Psoas muscle (tissue), 7 donors: ENCODE measurements at regions not wholly inside any gene's neighbourhood (a gene's known extent, or its start where the extent isn't known, plus 50 kb on each side); places are given as distances from the start of the nearest gene placed in this dataset.

ENCODE experiments used
- ATAC-seq, 4 donors: fragments of 200-7000 bp; cut with Tn5 transposase; one replicate each; pipeline ENCODE4 v1.9.1; 2020; ENCODE audit warnings: moderate library complexity in 3 of 4, mild to moderate bottlenecking in 2 of 4
- DNase-seq, 2 donors: peaks; one replicate each; pipeline ENCODE4 v3.0.0-alpha.2; 2020
- H3K27ac ChIP-seq: fragments of 200-600 bp; one replicate; pipeline ENCODE4 v1.8.0; 2022
- H3K27me3 ChIP-seq, 3 donors: fragments of 200-600 bp in 1 of 3; one replicate each; pipeline versions ENCODE4 v1.6.1 to v1.8.0; 2013 to 2022; ENCODE audit warnings: low read length in 2 of 3, mild to moderate bottlenecking in 2 of 3, moderate library complexity in 1 of 3; ENCODE audit not compliant: insufficient read depth in 3 of 3
- H3K36me3 ChIP-seq, 2 donors: fragments of 200-600 bp in 1 of 2; one replicate each; pipeline versions ENCODE4 v1.6.1 to v1.8.0; 2013 to 2022; ENCODE audit warnings: low read depth in 1 of 2, mild to moderate bottlenecking in 1 of 2, moderate library complexity in 1 of 2; ENCODE audit not compliant: insufficient read depth in 1 of 2
- H3K4me1 ChIP-seq: fragments of 200-600 bp; one replicate; pipeline ENCODE4 v1.8.0; 2022
- H3K4me3 ChIP-seq: fragments of 200-600 bp; one replicate; pipeline ENCODE4 v1.8.0; 2022; ENCODE audit warnings: mild to moderate bottlenecking
- H3K9me3 ChIP-seq: fragments of 200-600 bp; one replicate; pipeline ENCODE4 v1.8.0; 2022
- WGBS, 3 donors: extraction: QIAGEN DNeasy Blood & Tissue Kit; methylation state at CpG; one replicate each; pipeline versions ENCODE4 v1.1.6 to v1.1.7; 2013; 5-methylcytosine and 5-hydroxymethylcytosine counted together
- intact Hi-C, 2 donors: fragments of 100-400 bp; cut with DNase I; formaldehyde crosslinking; loops; one replicate each; pipeline versions ENCODE4 v1.11.0 to v1.14.2; 2022
- TF ChIP-seq, protein P1 (sequence below): fragments of 200-600 bp; IDR thresholded peaks from one replicate; pipeline ENCODE4 v1.8.0; 2022; ENCODE audit warnings: antibody characterized with exemption
- donor health status: healthy with polysubstance abuse.
- donor health status: DM: no; HTN: no; CAD: no; lungs with moderate emphysema.
- donor health status: Bipolar disorder and iron deficiency.
- donor health status: healthy.
- donor health status: DM: yes; HTN: yes; CAD: no.
- donor health status: DM: no; HTN: no; CAD: no.
- donor health status: DM: yes; HTN: yes; CAD: no.

GRCh38 chr11:129589190-129589860 lies 213.7 kb downstream of the BARX2 start:
- 5 to 10% (median 7%) methylated on average over 5 of the region's 5 CpGs for WGBS, 3 donors
- intact Hi-C loops: no loop called here
- Histone ChIP-seq H3K27me3 (no peaks in the 10 kb centered on the region), H3K9me3 (no peaks in the 10 kb centered on the region), H3K36me3 (no peaks in the 10 kb centered on the region), H3K27ac (no peak overlapping the region), H3K4me1 (no peaks in the 10 kb centered on the region), H3K4me3 (no peak overlapping the region)
- ATAC-seq (no peak), DNase-seq (no peak)
- TF ChIP-seq, protein P1, sequence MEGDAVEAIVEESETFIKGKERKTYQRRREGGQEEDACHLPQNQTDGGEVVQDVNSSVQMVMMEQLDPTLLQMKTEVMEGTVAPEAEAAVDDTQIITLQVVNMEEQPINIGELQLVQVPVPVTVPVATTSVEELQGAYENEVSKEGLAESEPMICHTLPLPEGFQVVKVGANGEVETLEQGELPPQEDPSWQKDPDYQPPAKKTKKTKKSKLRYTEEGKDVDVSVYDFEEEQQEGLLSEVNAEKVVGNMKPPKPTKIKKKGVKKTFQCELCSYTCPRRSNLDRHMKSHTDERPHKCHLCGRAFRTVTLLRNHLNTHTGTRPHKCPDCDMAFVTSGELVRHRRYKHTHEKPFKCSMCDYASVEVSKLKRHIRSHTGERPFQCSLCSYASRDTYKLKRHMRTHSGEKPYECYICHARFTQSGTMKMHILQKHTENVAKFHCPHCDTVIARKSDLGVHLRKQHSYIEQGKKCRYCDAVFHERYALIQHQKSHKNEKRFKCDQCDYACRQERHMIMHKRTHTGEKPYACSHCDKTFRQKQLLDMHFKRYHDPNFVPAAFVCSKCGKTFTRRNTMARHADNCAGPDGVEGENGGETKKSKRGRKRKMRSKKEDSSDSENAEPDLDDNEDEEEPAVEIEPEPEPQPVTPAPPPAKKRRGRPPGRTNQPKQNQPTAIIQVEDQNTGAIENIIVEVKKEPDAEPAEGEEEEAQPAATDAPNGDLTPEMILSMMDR: no peak

DNA sequence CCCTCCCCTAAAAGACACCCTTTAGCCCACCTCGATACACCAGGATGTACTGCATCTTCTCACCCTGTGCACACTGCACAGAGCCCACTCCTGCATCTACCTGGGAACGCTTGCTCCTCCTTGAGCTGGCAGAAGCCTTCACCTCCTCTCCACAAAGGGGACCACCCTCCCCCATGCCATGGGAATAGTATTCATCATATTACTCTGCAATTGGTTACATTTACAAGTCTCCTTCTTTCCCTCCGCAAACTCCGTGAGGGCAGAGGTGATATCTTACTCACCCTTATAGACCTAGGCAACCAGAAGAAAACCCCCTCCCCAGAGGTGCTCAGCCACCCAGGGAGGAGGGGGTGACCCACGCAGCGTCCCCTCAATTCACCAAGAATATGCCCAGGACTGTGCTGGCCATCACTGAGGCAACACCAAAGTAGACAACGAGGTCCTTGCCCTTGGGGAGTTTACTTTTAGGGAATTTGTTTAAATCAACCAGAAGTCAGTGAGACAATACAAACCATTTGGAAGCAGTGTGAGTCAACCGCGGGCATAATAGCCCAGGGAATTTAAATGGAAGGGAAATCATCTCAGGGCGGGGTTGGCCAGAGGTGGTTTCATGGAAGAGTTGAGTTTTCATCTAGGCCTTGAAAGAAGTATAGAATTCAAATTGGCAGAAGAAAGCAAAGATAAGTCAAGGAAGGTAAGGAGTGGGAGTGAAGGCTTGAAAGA lies 214.5 kb downstream of the BARX2 start:
- 68 to 72% (median 68%) methylated on average over 10 of the region's 10 CpGs for WGBS, 3 donors
- no peaks in the 10 kb centered on the region for H3K27me3 ChIP-seq
- TF ChIP-seq, protein P1: no peak
- ATAC-seq: no peak
- no peaks in the 10 kb centered on the region for H3K36me3 ChIP-seq
- DNase-seq: no peak
- no peak overlapping the region for H3K4me3 ChIP-seq
- H3K27ac ChIP-seq: no peak overlapping the region
- H3K9me3 ChIP-seq: no peaks in the 10 kb centered on the region
- intact Hi-C loops: no loop called here
- H3K4me1 ChIP-seq: no peaks in the 10 kb centered on the region

DNA sequence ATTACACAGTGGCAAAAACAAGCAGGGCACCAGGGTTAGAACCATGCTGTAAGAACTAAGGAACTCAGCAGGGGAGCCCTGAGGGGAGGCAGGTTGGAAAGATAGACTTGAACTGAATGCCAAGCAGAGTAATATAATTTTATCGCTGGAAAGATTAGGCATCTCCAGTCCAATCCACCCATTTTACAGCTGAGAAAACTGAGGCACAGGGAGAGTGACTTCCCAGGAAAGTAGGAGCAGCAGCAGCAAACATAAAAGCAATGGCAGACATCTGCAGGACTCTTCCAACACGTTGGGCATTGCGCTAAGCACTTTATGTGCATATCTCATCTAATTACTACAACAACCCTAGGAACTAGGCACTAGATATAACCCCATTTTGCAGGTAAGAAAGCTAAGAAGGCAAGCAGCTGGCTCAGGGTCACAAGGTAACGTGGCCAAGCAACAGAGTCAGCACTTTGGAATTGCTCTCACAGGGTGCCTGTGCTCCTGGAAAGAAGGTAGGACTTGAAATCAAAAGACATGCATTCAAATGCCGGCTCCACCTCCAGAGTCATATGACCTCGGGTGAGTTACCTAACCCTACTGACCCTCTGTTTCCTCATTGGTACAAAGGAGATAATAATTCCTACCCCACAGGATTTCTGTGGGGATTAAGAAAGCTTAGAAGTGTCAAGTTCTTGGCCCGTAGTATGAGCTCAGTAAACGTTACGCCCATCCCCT lies 215.3 kb downstream of the BARX2 start:
- whole genome bisulfite sequencing, 3 donors: 60 to 70% (median 68%) methylated on average over 9 of the region's 9 CpGs
- no peaks in the 10 kb centered on the region for H3K36me3 ChIP-seq
- ATAC-seq (no peak), DNase-seq (no peak)
- H3K27me3 ChIP-seq: no peaks in the 10 kb centered on the region
- H3K27ac ChIP-seq: no peak overlapping the region
- intact Hi-C loops: no loop called here
- H3K9me3 ChIP-seq: no peaks in the 10 kb centered on the region
- TF ChIP-seq, protein P1: no peak
- H3K4me1 ChIP-seq: no peaks in the 10 kb centered on the region
- H3K4me3 ChIP-seq: no peak overlapping the region

GRCh38 chr11:129591527-129591926 lies 215.9 kb downstream of the BARX2 start:
- no peak overlapping the region for H3K4me3 ChIP-seq
- no peak for ATAC-seq
- TF ChIP-seq, protein P1: no peak
- DNase-seq: no peak
- no peaks in the 10 kb centered on the region for H3K9me3 ChIP-seq
- intact Hi-C loops: no loop called here
- 65 to 72% (median 67%) methylated on average over 2 of the region's 2 CpGs for WGBS, 3 donors
- no peaks in the 10 kb centered on the region for H3K27me3 ChIP-seq
- no peaks in the 10 kb centered on the region for H3K36me3 ChIP-seq
- no peak overlapping the region for H3K27ac ChIP-seq
- H3K4me1 ChIP-seq: no peaks in the 10 kb centered on the region
